Stimulated activated CD8-positive, alpha-beta memory T cell treated with anti-CD3 and anti-CD28 coated beads, Interleukin-15, amount 100 ng/mL, for 48 hours (primary cell): ENCODE measurements at regions not wholly inside any gene's neighbourhood (a gene's known extent, or its start where the extent isn't known, plus 50 kb on each side); places are given as distances from the start of the nearest gene placed in this dataset.

Experiments used
- DNase-seq, 2 donors: peaks; one replicate each; pipeline ENCODE4 v3.0.0-alpha.2; 2020; ENCODE audit warnings: low read depth in 2 of 2

DNA sequence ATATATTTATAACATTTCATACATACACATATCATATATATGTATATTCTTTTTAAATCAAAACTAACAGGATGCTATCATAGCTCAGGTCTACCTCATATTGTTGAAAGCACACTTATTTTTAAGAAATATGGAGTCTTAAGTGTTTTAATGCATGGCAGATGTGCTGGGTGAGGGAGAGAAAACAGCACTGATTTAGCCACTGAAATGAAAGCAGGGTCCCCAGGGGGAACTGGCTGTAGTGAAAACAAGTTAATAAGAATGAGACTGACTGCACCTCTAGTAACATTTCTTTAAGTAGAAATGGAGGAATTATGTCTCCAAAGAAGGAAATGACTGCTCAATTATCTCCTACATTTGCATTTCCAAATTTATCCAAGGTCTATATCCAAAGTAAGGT lies 857.8 kb downstream of the DCDC2C start:
- no peak for DNase-seq

DNA sequence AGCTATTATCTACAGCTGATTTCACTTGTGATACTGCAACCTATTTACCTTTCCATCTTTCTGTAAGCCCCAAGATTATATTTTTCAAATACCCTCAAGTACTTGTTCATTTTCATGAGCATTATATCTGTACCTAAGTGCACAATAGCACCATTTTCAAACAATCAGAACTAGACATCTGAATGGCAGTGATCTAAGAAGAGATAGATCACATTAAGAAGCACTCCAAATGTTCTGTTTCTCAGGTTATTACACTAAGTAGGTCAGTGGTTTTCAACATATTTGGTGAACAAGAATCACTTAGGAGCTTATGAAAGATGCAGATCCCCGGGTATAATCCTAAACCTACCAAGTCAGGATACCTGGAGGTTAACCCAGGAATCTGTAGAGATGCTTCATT lies 872.7 kb downstream of the DCDC2C start:
- no peak for DNase-seq

DNA sequence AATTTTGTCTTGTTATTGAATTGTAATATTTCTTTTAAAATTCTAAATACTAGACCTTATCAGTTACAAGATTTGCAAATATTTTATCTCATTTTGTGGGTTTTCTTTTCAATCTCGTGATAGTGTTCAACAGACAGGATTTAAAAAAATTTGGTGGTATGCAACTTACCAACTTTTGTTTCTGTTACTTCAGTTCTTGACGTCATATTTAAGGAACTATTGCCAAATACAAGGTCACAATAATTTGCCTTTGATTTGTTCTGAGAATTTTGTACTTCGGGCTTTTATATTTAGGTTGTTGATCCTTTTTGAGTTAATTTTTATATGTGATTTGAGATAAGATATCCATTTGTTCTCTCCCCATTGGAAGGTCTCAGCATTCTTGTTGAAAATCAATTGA lies 876.6 kb downstream of the DCDC2C start:
- no peak for DNase-seq

DNA sequence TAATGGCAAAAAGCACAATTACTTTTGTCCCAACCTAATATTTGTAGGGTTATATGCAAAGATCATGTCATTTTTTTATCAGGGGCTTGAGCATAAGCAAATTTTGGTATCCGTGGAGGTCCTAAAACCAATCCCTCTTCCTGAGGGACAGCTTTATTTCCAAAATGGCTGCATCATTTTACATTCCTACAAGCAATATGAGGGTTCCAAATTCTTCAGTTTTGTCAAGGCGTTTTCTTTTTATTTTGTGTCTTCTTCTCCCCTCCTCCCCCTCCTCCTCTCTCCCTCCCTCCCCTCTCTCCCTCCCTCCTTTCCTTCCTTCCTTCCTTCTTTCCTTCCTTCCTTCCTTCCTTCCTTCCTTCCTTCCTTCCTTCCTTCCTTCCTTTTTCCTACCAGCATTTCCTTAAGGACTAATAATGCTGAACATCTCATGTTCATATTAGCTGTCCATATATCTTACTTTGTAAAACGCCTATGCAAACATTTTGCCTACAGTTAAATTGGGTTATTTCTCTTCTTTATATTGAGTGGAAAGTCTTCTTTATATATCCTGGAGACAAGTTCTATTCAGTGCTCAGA lies 881.8 kb downstream of the DCDC2C start:
- DNase-seq, result no peak

DNA sequence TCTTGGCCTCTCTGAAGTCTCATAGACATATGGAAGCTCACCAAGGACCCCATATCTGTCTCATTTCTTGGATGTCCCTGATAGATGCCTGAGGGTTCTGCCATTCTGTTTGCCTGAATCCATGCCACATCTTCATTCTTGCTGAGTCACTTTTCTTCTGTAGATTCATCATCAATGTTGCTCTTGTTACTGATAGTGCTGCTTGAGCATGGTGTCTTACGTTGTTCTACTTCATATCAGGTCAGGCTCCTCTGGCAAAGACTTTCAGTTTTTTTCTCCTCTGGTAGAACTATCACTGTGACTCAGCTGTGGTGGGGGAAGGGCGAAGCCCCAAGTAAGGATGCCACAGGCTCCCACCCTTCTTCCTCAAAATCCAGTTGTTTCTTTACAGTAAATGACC lies 885.2 kb downstream of the DCDC2C start:
- no peak for DNase-seq

DNA sequence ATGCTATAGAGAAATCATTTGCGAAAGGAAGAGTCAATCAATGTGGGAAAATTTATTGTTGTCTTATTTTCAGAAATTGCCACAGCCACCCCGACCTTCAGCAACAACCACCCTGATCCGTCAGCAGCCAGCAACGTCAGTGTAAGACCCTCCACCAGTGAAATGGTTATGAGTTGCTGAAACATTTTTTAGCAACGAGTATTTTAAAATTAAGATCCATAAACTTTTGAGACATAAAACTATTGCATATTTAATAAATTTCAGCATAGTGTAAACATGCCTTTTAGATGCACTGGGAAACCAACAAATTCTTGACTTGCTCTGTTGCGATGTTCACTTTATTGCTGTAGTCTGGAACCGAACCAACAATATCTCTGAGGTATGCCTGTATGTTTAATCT lies 887.9 kb downstream of the DCDC2C start:
- DNase-seq, result no peak

DNA sequence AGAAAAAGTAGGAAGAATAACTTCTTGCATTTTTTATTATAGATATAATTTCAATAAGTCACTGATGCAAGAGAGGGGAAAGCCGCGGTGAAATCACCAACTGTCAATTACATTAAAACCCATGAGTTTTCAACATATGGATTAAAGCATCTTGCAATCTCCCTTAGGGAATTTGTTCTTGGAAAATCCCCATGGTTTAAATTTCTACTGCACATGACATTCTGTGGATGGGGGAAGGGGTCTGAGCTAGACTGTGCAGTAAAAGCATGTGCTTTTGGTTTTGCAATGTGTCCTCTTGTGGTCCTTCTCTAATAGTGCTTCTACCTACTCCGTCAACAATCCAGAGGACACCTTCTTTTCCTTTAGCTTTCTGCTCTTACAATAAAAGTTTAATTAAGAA lies 894.0 kb downstream of the DCDC2C start:
- DNase-seq, result no peak

DNA sequence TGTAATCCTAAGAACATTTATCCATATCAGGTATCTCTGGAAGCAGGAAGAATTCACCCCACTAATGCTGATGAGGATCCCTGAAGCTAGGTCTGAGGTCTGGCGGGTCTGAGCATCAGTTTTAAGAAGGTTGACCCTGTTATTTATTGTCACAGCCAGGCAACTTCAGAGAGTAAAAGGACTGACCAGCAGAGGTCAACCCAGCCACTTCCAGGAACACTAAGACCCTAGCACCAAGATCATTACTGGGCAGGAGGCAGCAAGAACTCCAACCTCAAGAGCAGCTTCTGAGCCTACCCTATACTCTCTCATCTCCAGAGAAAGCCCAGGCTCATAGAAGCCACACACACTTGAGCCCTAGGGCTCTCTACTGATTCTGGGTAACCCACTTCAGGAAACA lies 901.4 kb downstream of the DCDC2C start:
- DNase-seq, result no peak

DNA sequence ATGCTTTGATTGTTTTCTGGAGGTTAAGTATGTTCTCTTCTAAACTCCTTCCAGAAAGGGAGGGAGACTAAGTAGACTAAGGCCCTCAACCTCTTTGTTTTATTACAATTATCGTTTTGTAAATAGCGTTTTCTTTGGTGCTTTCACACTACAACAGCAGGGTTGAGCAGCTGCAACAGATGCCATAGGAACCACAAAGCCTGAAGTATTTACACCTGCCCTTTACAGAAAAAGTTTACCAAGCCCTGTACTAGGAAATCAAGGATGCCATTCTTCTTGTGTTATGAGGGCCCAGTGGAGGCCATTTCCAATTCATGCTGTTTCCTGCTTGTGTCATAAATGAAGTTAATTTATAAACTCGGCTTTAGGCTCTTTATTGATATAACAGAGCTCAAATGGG lies 914.8 kb downstream of the DCDC2C start:
- DNase-seq, result no peak

DNA sequence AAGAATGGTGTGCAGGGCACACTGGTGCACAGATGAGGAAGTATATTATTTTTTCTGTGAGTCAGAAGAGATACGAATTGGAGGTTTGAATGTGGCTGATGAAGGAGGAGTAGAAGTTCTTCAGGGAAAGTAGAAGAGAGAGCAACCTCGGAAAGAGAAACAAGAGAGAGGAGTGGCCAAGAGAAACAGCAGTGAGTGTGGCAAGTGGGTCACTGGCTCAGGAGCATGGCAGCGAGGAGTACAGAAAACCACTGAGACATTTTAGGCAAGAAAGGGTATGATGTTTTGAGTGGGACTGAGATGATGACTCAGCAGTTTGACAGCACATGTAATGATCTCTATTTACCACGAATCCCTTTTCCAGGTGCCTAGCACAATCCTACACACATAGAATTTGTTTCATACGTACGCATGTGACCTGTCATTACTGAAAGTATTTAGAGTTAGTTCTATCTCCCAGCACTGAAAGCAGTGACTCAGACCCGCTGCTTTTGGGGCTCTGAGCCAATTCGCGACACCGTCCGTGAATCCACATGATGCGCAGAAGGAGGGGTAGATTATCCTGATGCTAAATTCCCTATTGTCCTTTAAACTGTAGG lies 915.4 kb downstream of the DCDC2C start:
- DNase-seq, result no peak

DNA sequence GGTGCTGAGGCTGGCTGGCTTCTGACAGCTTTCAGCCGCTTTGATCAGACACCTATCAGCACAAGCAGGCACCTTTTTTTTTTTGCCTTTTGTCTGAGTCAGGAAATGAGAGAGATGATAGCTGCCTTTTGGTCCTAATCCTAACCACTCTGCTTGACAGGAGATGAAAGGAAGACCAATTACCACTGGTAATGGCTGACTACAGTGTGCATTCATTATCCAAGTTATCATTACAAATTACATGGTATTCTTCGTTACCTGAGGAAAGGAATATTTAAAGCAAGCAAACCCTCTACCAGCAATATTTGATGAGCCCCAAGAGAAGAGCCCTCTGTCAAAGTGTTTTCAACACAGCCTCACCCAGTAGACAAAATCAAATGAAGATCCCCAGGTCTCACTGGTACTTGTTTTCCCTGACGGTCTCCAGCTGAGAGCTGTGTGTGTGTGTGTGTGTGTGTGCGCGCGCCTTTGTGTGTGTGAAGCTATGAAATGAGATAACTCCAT lies 925.7 kb downstream of the DCDC2C start:
- DNase-seq, result no peak

DNA sequence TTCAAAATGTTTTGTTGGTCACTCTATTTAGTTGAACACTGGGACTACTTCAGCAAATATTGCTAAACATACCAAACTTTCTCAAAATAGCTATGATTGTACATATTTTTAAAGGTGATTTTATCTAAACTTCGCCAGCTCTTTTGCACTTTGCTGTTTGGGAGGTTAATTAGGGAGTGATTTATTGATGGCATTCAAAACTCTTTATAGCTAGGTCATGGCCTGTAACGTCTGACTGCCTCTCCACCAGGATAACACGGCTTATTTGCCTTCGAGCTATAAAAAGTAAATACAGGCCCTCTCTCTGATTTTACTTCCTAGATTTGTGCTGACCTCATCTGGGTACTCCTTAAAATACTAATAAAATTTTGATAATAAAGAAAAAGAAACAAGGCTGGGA lies 931.9 kb downstream of the DCDC2C start:
- DNase-seq, result no peak

DNA sequence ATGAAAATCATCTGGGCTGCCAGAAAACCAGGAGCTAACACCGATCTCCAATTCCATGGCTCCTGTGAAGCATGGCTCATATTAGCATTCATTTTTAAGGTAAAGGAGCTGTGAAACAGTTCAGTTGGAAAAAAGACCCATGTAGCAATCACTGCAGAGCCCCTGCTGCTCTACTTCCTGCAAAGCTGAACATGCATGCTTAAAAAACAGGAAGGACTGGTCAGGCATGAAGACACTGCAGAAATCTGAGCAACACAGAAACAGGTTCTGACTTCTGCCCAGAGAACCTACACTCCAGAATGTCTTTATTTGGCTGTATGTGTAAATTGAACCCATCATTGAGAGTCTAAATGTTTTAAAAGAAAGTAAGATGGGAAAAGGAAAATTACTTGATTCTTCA lies 950.6 kb downstream of the DCDC2C start:
- no peak for DNase-seq

DNA sequence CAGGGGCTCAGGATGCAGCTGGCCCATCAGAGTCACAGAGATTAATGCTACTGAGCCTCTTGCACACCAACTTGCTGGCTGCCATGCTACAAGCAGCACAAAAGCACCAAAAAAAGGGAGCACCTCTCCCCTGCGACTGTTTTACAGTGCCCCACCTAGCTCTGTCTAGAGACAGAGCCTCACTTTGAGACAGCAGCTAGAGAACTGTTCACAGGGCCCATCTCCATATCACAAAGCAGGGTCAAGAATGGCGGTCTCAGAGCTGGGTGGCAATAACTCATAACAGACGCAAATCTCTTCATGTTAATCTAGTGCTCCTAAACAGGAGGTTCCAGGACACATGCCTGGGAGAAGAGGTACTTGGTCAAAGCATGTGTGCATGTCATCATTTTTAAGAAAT lies 953.0 kb downstream of the DCDC2C start:
- no peak for DNase-seq

DNA sequence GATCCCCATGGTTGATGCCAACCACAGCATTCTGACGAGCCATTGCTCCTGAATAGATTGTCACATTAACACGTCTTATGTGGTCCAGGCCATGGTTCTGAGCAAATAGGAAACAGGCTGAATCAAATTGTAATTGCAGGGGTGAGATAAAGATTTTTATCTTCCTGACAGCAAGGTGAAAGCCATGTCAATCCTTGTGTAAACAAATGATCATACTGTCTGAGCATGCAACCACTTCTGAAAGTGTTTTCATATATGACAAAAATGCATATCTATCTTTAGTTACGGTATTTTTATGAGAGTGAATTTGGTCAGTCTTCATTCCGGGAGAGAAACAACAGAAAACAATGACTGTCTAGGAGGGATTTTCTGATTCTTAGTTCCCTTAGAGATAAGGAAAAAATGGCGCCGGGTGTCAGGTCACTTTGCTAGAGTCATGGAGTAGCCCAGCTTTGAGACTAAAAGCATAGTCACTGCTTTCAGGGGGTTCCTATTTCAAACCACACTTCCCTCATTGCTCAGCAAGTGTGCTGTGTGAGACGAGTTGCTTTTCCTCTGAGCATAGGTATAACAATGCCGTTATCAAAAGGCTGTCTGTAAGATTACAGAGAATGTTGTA lies 958.9 kb downstream of the DCDC2C start:
- DNase-seq, result no peak

DNA sequence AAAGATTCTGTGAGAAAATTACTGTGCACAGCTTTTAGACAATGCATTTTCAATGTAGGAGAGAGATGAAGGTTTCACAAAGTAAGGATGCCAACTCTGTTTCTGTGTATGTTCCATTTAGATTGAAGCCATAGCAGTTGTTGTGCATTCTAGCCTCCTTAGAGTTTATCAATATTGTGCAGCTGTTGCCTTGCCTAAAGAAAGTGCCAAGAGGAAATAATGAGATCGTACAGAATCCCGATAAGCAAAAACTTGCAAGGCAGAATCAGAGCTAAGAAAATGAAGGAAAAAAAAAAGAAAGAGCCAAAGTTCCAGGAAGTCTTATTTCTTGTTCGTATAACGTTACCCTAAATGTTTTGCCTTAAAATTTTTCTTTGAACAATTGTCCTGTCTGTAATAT lies 965.0 kb downstream of the DCDC2C start:
- no peak for DNase-seq

DNA sequence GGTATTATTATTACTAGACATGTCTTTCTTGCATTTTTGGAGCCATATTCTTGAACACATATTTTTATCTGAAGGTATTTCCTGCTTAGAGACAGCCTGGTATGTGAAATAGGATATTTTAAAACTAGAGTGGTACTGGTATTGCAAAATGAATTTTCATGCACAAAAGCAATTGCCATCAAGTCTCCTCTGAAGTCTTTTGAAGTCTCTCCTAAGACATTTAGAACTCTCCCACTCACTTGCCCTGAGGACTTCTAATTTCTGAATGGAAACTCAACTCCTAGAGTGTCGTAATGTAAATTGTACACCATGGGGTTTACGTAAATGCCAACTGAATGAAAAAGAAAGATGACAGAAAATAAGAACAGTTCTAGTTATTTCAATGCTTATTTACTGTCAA lies 967.0 kb downstream of the DCDC2C start:
- no peak for DNase-seq

DNA sequence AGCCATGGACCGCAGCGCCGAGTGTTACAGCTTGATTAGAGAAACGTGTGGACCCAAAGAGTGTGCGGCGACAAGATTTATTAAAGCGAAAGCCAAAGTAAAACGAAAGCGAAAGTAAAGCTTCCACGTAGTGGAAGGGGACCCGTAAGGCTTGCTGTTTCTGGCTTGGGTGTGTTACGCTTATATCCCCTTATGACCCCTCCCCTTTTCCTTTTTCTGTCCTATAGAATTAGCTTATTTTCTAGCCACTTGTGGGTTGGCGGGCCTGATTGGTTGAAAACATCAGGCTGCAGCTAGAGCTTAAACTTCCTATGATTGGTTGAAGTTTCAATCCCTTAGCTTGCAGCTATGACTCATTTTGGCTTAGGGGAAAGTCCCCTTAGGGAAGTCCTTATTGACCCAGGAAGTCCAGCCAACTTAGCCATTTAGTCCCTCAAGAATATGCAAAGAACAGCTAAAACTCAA lies 969.7 kb downstream of the DCDC2C start:
- no peak for DNase-seq

DNA sequence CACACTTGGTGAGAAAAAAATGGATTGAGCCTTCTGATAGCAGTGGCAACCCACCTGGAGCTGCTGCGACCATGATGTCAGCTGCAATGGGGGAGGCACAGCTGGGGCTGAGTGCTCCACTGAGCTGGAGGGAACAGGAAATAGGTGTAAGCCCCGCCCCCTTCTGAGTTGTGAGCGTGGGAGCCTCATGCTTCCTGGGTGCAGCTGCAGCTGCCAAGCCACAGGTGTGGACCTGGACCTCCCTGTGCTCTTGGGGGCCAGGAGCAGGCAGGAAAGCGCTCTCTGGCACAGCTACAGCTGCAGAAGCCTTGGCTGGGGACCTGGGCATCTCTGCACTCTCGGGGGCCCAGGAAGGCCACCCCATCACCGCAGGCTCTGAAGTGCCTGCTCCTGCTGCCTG lies 970.6 kb downstream of the DCDC2C start:
- DNase-seq, result no peak

DNA sequence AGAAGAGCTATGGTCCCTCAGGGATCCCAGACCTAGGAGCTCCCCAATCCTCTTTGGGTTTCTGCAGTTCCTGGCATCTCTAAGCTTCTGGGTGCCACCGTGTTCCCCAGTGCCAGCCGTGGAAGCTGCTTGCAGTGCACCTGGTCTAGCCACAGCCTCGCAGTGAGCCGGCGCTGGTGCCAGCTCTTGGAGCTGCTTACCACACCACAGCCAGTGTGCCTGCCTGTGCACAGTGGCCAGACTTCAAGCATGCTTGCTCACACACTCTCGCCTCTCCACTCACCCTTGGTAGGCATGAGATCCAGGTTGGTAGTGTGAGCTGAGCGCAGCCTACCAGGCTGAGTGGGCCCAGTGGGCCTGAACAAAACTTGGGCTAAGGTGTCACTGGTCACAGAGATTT lies 971.9 kb downstream of the DCDC2C start:
- no peak for DNase-seq

DNA sequence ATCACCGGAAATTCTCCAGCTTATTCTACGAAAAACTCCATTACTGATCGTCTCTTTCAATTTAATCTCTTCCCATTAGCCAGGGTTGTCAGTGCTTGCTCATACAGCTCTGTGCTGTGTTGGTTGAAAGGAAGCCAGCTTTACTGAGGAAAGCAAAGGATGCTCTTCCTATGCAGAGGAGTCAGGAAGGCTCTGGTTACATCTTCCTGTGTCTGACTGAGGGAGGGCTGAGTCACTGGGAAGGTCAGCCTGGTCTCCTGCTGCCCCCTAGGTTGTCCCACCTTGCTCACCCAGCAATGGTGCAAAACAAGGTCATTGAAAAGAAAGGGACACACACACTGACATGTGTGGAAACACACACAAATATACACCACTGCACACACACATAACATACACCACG lies 975.6 kb downstream of the DCDC2C start:
- no peak for DNase-seq

DNA sequence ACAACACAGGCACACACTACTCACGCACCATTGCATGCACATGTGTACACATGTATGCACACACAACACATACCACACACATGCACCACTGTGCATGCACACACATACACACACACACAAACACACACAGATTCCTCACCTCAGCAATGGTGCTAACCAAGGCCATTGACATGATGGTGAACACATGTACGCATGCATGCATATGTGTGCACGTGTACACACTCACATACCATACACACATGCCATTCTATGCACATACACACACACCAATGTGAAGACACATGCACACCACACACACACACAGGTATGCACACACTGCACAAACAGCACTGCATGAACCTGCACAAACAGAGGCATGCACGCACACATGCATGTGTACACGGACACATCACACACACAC lies 976.0 kb downstream of the DCDC2C start:
- no peak for DNase-seq

DNA sequence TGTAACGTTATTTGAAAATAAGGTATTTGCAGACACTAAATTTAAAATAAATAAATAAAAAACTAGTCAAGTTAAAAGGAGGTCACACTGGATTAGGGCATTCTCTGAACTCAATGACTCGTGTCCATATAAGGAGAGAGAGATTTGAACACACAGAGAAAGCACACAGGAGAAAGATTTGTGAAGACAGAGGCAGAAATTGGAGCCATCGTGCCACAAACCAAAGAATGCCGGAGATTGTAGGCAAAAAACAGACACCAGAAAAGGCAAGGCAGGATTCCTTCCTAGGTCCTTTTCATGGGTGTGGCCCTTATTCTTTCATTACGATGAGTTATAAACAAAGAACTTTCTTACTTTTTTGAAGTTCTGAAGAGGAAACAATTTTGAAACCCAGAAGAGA lies 981.5 kb downstream of the DCDC2C start:
- DNase-seq, result no peak

DNA sequence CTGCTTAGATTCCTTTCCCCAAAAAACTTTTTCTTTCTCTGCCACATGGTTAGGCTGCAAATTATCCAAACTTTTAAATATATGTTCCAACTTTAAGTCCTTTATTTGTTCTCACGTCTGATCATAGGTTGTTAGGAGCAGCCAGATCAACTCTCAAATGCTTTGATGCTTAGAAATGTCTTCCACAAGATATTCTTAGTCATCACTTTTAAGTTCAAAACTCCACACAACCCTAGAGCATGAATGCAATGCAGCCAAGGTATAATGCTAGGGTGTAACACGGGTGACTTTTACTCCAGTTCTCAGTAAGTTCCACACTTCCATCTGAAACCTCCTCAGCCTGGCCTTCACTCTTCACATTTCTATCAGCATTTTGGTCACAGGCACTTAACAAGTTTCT lies 987.5 kb downstream of the DCDC2C start:
- no peak for DNase-seq
